ENCODE measurements at regions not wholly inside any gene's neighbourhood (a gene's known extent, or its start where the extent isn't known, plus 50 kb on each side); places are given as distances from the start of the nearest gene placed in this dataset.
A peak's percentile ranks its signal among the peaks of the same experiment; 100 is the strongest.

- no peak overlapping the region for H3K4me3 Mint-ChIP-seq
- no peaks in the 10 kb centered on the region for H3K9me3 Mint-ChIP-seq
- H3K36me3 Mint-ChIP-seq (ENCODE audit: insufficient read depth): no peaks in the 10 kb centered on the region
- DNase-seq (no peak), ATAC-seq (no peak)
- no peaks in the 10 kb centered on the region for H3K4me1 Mint-ChIP-seq (ENCODE audit: low read depth)
- peaks cover 3% of the 10 kb centered on the region for H3K27me3 Mint-ChIP-seq (ENCODE audit: low read depth)
These were observed 201.7 kb downstream of the TM2D1 start for GRCh38 chr1:61523229-61523628.

GRCh38 chr1:61520401-61520800, 204.5 kb downstream of the TM2D1 start:
- no peaks in the 10 kb centered on the region for H3K36me3 Mint-ChIP-seq (ENCODE audit: insufficient read depth)
- DNase-seq (no peak), ATAC-seq (no peak)
- peaks cover 3% of the 10 kb centered on the region for H3K27me3 Mint-ChIP-seq (ENCODE audit: low read depth)
- no peaks in the 10 kb centered on the region for H3K9me3 Mint-ChIP-seq
- H3K4me3 Mint-ChIP-seq: no peak overlapping the region
- no peaks in the 10 kb centered on the region for H3K4me1 Mint-ChIP-seq (ENCODE audit: low read depth)

- ATAC-seq: no peak
These were observed 205.3 kb downstream of the TM2D1 start for GRCh38 chr1:61519631-61520030.

GRCh38 chr1:61518670-61519400, 206.1 kb downstream of the TM2D1 start:
- Mint-ChIP-seq H3K36me3 (ENCODE audit: insufficient read depth) (no peaks in the 10 kb centered on the region), H3K4me3 (no peak overlapping the region), H3K9me3 (no peaks in the 10 kb centered on the region), H3K4me1 (ENCODE audit: low read depth) (no peaks in the 10 kb centered on the region), H3K27me3 (ENCODE audit: low read depth) (peaks cover 6% of the 10 kb centered on the region)
- ATAC-seq (peak in 1 of 2 donors; percentile 43), DNase-seq (no peak)

More at GRCh38 chr1:61519631-61520030, 205.3 kb downstream of the TM2D1 start:
- Mint-ChIP-seq H3K4me1 (ENCODE audit: low read depth) (no peaks in the 10 kb centered on the region), H3K36me3 (ENCODE audit: insufficient read depth) (no peaks in the 10 kb centered on the region), H3K4me3 (no peak overlapping the region), H3K9me3 (no peaks in the 10 kb centered on the region), H3K27me3 (ENCODE audit: low read depth) (peaks cover 4% of the 10 kb centered on the region)
- DNase-seq: no peak

- Mint-ChIP-seq H3K36me3 (ENCODE audit: insufficient read depth) (no peaks in the 10 kb centered on the region), H3K4me3 (no peak overlapping the region), H3K9me3 (no peaks in the 10 kb centered on the region), H3K27me3 (ENCODE audit: low read depth) (peaks cover 5% of the 10 kb centered on the region), H3K4me1 (ENCODE audit: low read depth) (no peaks in the 10 kb centered on the region)
- ATAC-seq (no peak), DNase-seq (no peak)
These were observed 207.6 kb downstream of the TM2D1 start for GRCh38 chr1:61517345-61517744.

- DNase-seq (no peak), ATAC-seq (no peak)
- no peaks in the 10 kb centered on the region for H3K9me3 Mint-ChIP-seq
- H3K27me3 Mint-ChIP-seq (ENCODE audit: low read depth): peaks cover 2% of the 10 kb centered on the region
- no peak overlapping the region for H3K4me3 Mint-ChIP-seq
- H3K36me3 Mint-ChIP-seq (ENCODE audit: insufficient read depth): no peaks in the 10 kb centered on the region
- H3K4me1 Mint-ChIP-seq (ENCODE audit: low read depth): no peaks in the 10 kb centered on the region
These were observed 209.8 kb downstream of the TM2D1 start for GRCh38 chr1:61515096-61515495.

All from activated T-cell treated with anti-CD3 and anti-CD28 coated beads, Interleukin-2, amount 50 U/mL, for 4 hours (primary cell).